Activated CD4-positive, alpha-beta T cell treated with anti-CD3 and anti-CD28 coated beads for 24 hours (primary cell): ENCODE measurements at regions not wholly inside any gene's neighbourhood (a gene's known extent, or its start where the extent isn't known, plus 50 kb on each side); places are given as distances from the start of the nearest gene placed in this dataset.

Source experiments
- DNase-seq, 2 donors: peaks; one replicate each; pipeline ENCODE4 v3.0.0-alpha.2; 2020; ENCODE audit warnings: low read depth in 2 of 2

DNA sequence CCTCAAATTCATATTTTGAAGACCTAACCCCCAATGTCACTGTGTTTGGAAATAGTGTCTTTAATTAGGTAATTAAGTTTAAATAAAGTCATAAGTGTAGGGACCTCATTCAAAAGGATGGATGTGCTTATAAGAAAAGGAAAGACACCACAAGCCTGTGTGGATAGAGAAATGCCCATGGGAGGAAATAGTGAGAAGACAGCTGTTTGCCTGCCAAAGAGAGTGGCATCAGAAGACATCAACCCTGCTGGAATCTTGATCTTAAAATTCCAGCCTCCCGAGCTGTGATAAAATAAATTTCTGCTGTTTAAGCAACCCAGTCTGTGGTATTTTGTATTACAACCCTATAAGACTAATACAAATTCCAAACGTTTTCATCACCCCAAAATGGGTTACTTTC, 1867.9 kb upstream of the NUDT12 start:
- no peak for DNase-seq

DNA sequence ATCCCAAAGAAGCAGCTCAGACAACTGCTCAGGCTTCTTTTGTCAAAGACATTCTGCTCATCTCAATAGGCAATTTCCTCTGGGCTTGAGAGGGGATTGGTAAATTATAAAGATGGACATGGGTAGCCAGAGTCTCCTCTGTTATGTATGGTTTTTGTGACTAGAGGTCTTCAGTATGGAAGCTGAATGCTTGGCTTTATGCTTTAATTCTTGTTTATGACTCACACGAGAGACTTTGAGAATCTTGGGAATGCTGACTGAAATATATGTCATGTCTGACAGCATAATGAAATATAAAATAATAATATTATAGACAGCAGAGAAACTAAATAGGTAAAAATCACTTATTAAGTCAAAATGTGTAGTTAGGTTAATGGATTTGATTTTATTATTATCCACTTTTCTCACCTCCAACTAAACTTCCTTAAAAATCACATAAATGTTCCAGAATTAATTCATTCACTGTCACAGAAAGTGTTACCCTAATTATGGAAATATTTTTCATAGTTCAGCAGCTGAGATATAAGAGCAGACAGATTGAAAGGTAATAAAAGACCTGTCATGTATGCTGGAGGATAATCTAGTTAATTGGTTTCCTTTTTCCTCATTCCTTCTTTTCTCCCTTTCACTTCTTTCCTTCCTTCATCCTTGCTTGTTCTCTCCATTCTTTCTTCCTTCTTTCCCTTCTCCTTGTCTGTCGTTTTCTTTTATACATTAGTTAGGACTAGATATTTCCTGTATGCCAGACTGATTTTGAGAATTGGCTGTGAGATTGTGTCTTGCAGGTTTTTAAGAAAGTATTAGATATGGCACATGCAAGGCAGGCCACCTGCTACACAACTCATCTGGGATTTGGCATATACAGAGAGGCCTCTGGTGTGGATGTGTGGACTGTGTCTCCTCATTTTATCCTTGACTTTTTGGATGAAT, 1866.1 kb upstream of the NUDT12 start:
- no peak for DNase-seq

DNA sequence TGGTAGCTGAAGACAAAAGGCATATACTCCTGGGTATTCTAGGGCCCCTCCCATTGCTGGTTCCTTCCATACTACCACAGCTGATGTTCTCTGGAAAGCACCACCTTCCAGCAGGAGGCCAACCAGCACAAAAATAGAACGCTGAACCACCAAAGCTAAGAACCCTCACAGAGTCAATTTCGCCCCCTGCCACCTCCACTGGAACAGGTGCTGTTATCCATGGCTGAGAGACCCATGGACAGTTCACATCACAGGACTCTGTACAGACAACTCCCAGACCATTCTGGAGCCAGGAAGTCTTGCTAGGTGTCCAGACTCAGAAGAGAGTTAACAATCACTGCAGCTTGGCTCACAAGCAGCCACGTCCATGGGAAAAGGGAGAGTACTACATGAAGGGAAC, 1851.5 kb upstream of the NUDT12 start:
- no peak for DNase-seq

DNA sequence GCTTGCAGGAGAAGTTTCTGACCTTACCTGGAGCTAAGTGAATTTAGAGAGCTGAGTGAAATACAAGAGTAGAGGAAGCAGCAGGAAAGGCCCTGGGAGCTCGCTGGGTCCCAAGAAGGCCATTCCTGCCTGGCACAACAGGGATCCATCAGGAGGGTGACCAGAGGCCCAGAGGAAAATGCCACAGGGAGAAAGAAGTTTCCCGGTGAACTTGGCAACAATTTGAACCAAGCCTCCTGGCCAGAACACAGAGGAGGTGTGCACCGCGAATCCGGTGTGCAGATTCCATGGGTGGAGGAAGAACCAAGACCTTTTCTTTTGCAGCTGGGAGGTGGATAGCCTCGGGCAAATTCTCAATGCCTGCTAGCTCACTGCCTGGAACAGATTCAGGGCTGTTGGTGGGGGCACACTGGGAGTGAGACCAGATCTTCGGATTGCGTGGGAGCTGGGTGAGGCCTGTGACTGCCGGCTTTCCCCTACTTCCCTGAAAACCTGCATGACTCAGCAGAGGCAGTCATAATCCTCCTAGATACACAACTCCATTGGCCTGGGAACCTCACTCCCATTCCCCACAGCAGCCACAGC, 1850.9 kb upstream of the NUDT12 start:
- no peak for DNase-seq

DNA sequence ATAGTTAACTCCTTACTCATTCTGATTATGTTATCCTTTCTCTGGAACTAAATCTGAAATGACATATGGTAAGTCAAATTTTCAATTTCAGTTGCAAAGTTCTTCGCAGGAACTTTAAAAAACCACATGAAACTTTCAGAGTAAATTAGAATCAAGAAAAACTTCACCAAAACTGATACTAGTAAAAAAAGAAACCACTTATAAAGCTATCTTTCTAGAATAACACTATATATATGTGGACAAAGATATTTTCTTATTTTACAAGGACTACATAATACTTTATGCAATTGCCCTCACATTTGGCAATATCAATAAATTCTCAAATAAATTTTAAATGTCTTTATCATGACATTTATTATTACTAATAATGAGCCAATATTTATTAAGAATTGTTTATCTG, 1847.1 kb upstream of the NUDT12 start:
- DNase-seq, result no peak

DNA sequence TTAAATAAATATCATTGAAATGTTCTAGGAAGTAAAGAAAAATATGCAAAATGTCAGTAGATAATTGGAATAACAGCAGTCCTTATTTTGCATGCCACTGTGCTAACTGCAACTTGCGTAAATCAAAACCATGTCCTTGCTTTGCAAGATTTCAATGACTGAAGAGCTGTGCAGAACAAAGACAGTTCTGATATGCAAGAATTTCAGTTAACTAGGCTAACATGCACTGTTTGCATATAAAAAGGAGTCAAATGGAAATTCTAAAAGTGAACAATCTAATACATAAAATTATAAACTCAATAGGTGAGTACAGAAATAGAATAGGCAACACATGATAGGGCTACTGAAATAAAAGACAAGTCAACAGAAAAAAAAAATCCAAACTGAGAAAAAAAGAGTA, 1844.6 kb upstream of the NUDT12 start:
- DNase-seq, result no peak

DNA sequence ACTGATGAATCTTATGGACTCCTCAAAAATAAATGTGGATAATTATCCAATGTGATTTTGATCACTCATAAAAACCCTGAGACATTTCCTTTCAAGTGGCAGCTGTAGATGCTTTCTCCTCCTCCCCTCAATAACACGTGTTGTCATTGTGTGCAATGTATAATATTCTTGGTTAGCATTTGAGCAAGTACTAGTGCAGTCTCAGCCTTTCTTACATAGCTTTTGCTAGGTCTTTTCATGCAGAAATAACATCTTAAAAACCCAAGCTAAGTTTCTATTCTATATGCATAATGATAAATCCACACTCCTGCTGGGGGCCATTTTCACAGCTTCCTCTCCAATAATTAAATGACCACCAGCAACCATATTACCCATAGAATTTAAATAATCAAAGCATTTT, 1835.2 kb upstream of the NUDT12 start:
- DNase-seq, result no peak

DNA sequence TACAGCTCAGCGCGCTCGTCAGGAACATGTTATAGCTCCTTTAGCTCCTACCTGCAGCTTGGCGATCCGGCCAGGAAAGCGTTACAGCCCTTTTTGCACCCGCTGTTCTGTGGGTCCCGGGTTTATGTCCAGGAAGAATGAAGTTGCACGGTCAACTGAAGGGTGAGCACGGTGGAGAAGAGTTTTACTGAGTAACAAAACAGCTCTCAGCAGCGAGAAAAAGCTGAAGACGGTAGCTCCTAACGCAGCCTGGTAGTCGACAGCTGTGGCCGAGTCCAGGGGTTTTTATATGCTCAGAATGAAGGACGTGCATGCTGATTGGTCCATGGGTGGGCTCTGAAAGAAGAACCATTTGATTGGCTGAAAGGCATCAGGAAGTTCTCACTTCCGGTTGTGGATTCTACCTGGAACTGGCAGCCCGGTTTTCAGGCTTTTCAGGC, 1830.1 kb upstream of the NUDT12 start:
- no peak for DNase-seq

DNA sequence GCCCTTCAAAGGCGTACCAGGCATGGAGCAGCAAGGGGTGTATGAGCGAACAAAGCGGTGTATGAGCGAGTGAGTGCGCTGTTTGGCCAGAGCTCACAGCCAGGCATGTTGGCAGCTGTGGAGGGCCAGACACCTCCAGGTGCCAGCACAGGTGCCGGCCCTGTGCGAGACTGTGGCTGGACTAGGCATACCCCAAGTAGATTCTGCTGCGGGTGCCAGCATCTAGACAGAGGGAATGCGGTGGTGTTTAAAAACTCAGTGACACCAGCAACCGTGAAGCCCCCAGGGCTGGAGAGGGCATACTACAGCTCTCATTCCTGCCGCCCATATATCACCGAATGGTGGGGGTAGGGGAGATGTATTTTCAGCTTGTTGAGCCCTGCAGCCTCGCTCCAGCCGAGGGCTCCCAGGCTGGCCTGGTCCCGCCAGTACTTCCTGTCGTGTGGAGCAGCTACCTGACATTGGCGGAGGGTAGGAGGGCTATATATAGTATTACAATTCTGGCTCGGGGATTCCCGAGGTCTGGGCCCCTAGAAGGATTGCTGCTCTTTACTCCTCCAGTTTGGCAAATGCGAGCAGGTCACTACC, 1829.6 kb upstream of the NUDT12 start:
- no peak for DNase-seq

DNA sequence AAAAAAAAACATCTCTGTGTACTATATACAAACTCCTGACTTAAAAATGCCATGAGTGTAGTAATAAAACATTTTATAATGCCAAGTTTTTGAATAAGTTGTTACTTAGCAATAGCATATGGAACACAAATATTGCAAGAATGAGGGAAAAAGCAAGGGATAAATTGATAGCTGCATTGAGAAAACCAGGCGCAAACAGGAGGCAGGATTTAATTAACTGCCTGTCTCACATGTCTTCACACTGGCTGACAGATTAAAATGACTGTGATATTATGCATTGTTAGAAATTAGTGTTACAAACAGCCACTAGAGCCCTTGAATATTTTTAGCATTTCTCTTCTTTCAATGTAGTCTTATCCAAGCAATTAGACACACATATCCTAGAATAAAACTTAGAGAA, 1817.5 kb upstream of the NUDT12 start:
- DNase-seq, result no peak

DNA sequence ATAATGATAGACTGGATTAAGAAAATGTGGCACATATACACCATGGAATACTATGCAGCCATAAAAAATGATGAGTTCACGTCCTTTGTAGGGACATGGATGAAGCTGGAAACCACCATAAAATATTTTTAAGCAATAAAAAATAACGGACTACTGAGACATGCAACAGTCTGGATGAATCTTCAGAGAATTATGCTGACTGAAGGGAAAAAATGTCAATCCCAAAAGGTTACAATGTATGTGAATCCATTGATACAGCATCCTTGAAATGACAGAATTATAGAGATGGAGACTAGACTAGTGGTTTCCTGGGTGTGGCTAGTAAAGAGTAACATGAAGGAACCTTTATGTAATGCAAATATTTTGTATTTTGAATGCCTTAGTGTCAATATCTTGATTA, 1808.6 kb upstream of the NUDT12 start:
- no peak for DNase-seq

DNA sequence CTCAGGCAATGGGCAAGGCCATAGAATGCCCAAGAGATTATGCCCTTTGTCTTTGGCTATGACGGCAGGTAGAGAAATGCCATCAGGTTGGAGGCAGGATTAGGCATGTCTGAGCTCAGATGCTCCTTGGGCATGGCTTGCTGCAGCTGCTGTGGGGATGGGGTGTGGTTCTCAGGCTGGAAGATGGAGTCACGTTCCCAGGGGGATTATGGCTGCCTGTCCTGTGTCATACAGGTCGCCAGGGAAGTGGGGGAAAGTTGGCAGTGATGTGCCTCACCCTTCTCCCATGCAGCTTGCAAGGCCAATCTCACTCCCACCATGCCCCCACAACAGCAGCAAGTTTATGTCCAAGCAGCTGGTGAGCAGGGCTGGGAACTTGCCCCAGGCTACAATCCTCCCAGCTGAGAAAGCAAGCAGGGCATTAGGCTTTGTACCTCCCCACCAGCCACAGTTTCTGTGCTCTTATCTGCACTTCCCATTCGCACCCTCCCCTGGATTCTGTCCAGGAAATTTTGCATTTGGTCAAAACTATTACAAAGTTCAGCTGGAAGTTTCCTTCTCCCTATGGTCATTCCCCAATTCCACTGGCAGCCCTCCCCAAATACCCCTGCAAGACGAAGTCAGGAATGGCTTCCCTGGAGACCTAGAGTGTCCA, 1788.0 kb upstream of the NUDT12 start:
- DNase-seq, result no peak

DNA sequence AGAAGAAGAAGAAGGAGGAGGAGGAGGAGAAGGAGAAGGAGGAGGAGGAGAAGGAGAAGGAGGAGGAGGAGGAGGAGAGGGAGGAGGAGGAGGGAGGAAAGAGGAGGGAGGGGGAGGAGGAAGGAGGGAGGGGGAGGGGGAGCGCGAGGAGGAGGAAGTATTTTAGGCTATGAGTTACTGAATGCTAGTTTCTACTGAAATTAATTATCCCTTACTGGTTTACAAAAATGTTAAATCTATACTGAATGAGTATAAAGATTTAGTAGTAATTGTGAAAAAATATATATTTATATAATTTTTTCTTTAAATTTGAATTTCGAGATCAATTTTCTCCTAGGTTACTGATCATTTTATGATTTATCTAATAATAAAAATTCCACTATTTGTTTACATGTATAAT, 1769.0 kb upstream of the NUDT12 start:
- DNase-seq, result no peak

DNA sequence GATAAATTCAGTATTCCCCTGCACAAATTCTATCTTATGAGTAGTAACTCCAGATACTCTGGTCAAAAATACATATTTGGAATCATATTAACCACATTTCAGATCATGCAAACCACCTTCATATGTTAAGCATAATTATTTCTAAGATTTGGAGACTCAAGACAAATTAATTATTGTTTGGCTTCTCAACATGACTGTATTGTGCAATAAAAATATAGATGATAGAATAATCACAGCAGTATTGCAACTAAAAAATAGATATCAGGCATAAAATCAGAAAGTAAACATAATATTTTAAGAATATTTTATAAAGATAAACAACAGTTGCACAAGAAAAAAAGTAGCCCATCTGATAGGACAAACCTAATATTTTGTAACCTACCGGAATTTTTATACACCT, 1767.6 kb upstream of the NUDT12 start:
- no peak for DNase-seq

DNA sequence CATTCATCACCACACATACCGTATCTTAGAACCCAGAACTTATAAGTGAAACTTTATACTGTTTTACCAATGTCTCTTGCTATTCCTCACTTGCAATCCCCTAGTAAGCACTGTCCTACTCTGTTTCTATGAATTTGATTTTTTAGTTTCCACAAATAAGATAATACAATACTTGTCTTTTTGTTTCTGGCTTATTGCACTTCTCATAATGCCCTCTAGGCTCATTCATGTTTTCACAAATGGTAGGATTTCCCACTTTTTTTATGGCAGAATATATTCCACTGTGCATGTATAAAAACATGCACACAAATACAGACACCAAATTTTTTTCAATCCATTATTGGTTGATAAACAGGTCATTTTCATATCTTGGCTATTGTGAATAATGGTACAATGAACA, 1742.3 kb upstream of the NUDT12 start:
- no peak for DNase-seq

DNA sequence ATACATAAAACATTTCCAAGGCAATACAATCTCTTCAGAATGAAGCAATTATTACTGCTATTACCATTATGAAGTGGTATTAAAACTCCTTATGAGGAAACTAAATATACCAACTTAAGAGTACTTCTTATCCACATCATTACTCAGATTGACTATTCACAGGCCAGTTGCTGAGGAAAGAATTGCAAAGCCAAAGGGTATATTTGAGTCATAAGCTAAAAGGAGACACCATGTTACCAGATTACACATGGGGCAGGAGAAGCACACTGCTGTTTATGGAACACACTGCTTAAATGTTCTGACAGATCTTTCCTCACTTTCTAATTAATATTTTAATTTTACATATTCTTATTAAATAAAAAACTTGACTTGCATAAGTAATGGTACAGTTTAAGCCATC, 1726.4 kb upstream of the NUDT12 start:
- no peak for DNase-seq

DNA sequence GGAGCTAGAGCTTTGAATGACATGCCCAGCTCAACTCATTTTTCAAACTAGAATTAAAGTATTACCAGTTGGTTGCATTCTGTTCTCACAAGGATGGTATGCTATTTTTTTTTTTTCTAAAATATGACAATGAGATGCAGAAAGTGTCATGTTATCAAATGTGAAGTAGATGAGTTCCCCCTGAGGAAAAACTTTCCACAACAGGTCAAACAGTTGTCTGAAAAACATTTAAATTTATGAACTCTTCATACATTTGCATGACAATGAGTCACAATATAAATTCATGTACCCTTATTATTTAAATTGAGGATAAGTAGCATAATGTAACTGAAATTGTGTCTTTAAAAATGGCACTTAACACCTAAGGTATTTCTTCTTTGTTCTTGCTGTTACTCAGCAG, 1720.5 kb upstream of the NUDT12 start:
- DNase-seq, result no peak

DNA sequence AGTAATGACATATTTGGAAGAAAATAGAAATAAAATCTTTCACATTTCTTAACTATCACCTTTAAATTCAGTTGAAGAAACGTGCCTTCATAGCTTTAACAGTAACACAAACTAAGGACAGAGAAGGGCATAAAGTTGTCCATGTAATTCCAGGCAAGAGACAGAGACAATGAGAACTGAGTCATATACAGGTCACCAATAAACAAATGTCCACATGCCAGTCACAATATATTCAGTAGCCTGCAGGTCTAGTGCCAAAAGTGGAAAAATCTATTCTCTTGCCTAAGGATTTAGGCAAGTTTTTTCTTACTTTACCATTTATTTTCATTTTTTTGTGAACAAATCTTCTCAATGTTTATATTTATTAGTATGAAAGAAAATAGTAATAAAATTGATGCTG, 1711.5 kb upstream of the NUDT12 start:
- DNase-seq, result no peak

DNA sequence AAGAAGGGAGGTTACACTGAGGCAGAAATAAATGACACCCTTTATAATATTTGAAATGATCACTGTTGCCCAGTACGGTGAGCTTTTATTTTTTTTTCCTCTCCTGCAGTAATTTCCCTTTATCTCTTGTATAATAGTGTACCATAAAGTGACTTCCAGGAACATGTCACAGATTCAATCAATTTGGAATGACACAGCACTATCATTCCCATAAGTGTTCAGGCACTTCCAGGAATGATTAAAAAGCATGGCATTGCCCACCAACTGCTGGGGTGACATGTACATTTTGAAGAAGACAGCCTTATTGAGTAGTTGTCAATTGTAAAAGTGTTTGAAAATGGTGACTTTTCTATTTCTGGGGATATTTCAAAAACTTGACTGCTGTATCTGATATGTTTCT, 1700.9 kb upstream of the NUDT12 start:
- no peak for DNase-seq

DNA sequence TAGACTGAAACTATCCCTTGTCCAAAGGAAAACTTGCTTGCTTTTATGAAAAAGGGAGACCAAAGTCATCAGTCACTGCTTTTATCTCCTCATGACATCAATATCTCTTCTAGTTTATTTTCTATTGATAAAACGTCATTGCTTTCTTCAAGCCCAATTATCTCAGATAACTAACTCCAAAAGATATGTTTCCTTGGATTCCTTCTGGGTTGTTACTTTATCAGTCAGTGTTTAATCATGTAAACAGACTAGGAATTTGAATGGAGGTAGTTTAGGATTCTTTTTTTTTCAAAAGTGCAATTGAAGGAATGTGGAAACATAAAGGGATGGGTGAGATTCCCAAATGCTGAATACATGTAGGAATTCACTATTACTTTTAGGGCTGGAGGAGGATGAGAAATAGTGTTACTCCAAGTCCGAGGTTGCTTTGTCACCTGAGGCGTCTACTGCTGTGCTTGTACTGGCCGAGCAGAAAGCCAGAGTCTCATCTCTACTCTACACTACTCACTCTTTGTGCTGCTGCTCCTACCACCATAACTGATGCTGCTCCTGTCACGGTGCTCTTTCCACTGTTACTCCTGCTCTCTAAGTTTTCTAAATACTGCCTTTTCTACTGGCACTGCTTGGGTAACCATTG, 1697.1 kb upstream of the NUDT12 start:
- no peak for DNase-seq

DNA sequence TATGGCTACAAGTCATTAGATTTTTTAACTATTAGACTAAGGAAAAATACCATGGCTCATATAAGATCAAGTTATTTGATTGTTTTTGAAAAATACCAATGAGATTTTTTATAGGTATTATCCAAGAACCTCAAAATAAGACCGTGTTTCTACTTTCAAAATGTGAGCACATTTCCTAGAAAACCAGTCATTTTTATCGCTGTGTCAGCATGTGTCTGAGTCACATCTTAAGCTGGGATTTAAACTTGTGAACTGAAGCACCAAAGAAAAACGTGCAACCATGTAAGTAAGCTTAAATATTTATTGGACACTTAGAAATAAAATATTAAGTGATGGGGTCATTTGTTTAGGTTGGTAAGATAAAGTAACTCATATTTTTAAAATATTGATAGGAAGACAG, 1676.0 kb upstream of the NUDT12 start:
- no peak for DNase-seq

DNA sequence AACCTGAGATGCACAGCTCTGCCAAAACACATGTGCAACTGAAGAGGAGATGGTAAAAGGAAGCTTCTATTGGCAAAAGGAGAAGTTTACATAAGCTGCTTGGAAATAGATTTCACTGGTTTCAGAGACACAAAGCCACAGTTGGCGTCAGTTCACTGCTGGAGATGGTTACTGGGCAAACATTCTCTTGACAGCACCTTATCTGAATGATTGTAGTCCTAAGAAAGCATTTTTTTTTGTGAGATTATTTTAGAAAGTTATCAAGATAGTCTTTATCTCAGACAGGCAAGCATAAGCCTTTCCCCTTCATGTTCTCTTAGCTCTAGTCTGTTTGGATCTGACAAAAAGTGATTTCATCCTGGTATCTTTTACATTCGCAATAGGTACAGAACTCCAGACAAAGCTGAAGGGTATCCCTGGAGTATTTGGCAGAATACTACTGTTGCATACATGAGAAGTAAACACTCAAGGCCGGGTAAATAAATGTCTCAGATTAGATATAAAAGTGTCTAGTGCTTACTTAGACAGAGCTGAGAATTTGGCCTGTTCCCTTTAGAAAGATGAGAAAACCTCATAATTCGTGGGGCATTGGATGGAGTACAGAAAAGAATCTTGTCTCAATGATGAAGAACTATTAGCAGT, 1668.0 kb upstream of the NUDT12 start:
- no peak for DNase-seq
